Stimulated activated CD8-positive, alpha-beta memory T cell treated with anti-CD3 and anti-CD28 coated beads, Interleukin-7, amount 100 ng/mL, for 48 hours (primary cell): ENCODE measurements at regions not wholly inside any gene's neighbourhood (a gene's known extent, or its start where the extent isn't known, plus 50 kb on each side); places are given as distances from the start of the nearest gene placed in this dataset.

Experiments used
- DNase-seq, 2 donors: peaks; one replicate each; pipeline ENCODE4 v3.0.0-alpha.2; 2020; ENCODE audit warnings: low read depth in 1 of 2; ENCODE audit errors: extremely low read depth in 1 of 2

DNA sequence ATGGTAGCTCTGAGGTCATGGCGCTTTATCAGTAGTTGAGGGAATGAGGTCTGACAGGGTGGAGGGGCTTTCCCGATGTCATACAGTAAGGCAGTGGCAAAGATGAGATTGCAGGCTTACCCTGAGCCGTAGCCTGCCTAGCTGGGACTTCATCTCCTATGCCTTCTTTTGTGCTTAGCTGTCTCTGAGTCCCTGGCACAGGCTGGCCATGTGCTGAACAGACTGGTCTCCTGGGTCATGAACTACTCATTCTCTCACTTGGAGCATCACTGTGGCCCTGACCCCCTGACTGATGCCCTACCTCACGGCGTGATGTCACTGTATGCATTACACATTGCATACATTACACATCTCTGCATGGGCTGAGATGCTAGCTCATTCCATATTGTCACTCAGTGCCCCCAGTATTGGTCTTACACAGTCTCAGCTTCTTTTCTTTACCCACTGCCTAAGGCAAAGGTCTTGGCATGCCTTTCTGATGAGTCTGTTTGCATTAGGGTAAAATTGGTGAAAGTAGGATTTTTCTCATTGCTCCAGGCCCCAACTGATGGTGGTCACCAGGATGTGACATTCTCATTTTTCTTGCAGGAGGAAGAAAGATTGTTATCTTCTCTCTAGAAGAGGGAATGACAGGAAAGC, 389.4 kb upstream of the CADM1 start:
- DNase-seq, result no peak

DNA sequence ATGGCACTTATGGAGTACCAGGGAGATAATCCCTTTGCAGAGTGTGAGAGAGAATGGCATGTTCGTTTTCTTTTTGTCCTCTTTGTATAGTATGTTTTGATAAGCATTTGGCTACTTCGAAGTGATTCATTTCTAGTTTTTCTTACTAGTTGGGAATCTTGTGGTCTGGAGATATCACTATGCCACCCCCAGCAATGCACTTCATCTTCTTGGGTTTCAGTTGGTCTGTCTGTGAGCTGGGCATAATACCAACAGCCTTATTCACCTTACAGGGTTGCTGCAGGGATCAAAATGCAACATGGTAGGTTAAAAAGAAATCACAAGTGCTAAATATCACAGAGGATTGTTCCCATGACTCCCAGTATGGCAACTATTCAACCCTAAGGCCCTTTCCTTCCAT, 387.8 kb upstream of the CADM1 start:
- no peak for DNase-seq

DNA sequence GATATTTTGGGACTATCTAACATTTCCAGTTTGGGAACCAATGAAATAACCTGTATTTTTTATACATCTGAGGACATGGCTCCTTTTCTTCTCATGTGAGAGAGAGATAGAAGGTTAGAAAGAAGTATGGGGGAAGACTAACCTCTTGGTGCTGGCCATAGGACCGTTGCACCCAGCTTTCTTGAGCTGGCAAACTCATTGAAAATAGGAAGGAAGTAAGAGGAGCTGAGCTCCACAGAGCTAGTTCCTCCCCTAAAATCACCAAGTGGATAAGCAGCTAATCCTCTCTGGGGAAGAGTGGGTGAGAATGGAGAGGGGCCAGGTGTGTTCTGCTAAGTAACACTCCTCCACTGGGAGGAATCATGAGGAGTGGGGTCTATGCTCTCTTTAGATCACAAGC, 387.4 kb upstream of the CADM1 start:
- DNase-seq, result no peak

DNA sequence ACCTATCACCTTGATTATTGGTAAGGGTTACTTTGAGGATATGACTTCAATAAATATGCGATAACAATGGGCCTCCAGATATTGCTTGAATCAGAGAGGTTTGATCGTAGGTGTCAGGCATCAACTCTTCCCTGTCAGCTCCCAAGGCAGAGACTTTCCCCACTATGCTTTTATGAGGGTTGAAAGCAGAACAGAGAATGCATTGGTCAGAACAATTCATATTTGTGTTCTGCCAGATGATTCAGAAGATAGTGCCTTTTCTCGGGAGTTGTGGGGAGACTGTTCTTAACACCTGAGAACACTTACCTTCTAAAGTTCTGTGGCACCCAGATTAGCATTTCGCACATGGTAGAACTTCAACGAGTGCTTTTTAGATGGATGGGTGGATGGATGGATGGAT, 386.3 kb upstream of the CADM1 start:
- no peak for DNase-seq

DNA sequence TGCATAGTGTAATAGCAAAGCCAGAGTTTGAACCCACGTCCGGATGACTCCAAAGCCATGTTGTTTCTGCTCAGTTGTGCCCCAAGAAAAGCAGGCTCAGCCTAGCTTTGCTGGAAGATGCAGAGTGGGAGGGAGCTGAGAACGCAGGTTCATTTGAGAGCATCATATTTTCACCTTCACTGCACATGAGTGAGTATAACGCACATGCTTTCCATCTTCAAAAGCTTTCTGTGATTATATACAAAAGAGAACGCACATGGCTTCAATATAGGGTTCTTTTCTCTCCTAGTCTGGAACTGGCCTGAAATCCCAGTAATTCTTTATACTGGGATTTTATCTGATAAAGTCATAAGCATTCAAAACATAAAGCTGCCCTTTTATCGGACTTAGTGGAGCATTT, 385.5 kb upstream of the CADM1 start:
- no peak for DNase-seq

DNA sequence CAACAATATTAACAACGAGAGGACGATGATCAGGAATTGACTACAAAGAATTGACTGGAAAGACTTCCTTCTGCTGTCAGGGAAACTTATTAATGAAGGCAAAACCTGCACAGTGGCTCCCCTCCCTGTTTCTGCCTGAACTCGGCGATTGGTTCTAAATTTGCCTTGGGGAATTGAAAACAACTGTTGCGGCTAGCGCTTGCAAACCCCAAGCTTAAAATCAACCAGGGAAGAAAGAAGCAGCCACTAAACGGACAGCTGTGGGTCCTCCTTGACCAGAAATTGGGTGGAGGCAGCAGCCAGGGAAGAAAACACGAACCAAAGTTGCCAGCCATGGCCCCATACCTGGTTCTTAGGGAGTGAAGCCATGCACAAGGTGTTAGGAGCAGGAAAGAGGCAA, 383.5 kb upstream of the CADM1 start:
- DNase-seq, result no peak

DNA sequence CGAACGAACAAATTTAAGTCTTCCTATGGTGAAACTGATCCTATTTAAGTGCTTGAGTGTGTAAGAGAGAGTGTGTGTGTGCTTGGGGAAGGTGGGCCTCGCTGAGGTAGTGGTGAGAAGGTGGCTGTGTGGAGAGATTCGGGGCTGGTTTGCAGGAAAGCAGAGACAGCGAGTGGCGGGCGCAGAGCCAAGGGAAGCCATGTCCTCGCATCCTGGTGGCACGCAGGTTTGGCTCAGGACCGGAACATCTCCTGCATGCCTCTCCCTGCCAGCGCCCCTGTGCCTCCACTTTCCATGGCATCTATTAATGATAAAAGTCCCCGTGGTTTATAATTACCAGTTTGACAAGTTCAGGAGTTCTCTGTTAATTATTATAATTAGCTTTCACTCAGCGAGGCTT, 383.1 kb upstream of the CADM1 start:
- no peak for DNase-seq

DNA sequence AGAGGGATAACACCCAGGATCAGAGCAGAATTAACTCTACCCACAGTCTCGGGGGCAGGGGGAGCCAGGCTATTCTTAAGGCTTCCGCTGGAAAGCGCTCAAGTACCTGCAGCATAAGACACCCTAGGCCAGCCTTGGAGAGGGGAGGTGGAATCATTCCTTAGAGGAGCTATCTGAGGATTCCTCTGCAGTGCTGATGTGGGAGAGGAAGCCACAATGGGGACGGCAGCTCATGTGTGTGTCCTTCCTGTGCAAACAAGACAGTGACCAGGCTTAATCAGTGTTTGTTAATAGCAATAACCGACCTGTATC, 382.2 kb upstream of the CADM1 start:
- no peak for DNase-seq

DNA sequence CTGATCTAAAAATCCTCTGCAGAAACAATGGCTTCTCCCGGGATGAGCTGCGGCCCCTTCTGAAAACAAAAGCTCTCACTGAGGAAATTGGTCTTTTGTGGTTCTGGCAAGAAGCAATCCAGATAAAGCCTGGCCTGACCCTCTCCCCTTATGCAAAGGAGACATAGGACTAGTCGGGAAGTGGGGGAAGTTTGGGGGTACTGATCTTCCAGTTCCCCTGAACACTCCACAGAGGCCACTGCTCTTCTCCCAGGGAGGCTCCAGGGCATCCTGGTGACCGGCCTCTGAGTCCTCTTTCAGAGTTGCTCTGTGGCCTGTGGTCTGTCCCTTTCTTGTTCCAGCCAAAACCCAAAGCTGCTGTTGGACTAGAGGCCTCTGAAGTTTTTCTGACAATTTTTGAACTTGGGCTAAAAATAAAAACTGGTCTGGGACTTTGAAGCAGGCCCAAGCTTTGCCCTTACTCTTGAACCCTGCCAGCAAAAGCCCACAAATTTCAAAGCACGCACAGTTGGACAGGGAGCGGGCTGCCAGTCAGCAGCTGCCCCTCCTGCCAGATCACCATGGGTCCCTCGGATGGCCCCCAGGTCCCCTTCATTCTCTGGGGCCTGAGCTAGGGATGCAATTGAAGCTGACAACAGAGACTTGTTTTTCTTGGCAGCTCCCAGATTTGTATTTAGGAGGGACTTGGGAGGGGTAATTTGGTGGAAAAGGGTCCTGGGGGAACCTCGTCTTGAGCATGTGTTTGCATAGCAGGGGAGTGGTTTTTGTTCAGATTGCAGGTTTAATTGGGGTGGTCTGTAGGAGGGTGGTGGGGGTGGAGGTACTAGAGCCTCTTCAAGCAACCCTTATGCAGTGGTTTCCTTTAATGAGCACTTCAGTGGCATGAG, 381.6 kb upstream of the CADM1 start:
- DNase-seq, result no peak

DNA sequence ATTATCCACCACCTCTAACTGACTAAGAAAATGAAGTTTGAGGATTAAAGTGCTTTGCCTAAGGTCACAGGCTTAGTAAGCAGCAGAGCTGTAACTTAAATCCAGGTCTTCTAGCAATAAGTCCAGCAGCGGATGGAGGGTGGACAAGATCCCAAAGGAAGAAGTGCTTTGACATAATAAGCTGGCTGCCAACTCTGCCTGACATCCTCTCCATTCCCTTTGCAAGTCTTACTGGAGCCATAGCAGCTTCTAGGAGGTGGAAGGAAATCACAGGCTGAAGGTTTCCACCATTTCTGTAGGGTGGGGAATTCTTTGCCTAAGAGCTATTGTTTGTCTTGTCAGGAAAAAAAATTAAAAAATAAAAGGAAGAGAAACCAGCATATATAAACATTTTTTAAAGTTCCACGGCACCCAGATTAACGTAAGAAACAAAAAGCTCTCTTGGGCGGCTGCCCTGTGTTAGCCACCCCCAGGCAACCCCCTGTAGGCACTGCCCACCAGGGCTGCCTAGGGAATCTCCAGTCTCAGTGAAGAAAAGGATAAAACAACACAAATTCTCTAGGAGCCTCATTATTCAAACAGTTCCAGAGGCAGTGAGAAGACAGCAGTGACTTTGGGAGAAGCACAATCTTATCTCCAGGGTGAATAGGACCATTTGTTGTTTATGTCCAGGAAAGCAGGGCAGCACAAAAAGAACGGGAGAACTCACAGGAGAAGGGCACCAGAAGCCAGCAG, 380.8 kb upstream of the CADM1 start:
- no peak for DNase-seq

DNA sequence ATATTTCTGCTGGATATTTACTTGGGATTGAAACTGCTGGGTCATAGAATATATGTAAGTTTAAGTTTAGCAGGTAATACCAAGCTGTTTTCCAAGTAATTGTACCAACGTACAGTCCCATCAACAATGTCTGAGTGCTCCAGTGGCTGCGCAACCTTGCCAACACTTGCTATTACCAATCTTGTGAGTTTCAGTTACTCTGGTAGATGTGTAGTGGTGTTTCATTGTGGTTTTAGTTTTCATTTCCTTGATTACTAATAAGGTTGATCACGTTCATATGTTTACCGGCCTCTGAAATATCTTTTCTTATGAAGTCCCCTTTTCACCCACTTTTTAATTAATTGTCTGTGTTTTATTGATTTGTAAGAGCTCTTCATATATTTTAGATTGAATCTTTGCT, 370.6 kb upstream of the CADM1 start:
- DNase-seq, result no peak

DNA sequence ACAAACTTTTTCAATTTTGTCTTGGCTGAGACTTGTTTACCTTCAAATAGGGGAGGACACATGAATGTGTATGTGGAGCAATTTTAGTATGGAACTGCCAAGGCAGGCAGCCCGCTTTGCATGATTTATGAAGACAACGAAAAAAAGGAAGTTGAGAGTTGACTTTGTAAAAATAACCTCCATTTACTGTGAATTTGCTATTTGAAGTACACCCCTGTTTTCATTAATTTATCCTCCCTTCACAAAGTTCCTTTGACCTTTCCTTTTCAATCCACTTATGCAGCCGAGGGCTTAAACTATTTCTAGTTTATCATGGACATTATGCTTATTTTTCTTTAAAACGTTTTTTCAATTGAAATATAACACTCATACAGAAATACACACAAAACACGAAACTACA, 369.6 kb upstream of the CADM1 start:
- no peak for DNase-seq

DNA sequence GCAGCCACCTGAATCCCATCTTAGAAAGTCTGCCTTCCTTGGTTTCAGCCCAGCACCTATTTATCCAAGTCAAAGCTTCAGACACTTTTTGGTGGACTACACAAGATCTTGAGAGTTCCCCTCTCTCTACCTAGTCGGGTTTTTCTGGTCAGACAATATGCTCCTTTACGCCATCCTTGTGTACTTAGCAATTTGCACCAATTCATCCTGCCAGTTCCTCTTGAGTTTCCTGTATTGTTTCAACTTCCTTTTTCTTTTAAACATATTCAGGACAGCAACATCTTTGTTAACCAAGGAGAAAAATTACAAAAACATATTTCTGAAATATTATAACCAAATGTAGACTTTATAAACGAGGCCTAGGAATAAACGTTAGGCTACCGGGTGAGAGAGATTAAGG, 368.2 kb upstream of the CADM1 start:
- DNase-seq, result no peak

DNA sequence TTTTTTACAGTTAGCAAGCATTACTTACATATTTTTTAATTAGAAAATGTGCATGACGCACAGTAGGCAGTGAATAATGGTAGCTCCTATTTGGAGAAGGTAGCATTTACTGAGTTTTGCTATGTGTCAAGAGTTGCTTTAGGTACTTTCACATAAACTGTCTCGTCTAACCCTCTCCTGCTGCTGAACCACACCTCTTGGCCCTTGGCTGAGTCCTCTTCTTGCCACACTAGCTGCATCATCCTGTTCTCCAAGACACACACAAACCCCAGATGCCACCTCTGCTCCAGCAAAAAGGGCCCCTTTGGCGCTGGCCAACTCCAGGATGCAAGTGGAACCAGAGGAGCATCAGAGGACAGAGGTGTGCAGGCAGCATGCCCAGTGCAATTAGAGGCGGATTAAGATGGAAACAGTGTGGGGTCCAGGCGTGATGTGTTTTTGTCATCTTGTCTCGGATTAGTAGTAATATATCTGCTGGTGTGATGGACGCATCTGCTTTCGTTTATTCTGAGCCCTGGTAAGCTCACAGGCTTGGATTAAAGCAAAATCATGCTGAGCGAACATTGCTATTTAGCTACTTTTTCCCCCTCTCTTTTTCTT, 367.0 kb upstream of the CADM1 start:
- no peak for DNase-seq

DNA sequence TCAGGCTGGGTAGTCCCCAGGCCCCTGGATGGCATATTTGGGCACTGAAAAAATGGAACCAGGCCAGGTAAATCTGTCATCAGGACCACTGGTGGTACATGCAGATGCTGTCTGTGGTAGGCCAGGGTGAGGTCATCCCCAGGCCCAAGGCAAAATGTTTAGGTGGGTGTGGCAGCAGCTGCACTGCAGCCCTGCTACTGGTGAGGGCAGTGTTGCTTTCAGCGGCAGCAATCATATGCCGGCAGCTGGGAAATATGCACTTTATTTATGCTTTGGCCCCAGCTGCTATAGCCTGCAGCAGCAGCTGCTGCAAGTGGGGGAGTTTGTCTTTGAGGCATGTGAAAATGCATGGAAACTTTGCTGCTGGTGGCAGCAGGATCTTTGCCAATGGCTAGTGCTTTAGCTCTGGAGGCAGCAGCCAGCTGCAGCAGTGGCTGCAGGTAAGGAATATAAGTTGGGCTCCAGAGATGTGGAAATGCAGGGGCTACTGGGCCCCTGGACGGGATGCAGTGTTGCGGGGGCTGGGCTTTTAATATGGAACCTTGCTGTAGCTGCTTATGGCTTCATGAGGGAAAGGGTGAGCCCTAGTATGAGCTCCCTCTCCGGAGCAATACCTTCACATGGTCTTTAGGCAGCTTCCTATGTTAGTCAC, 365.7 kb upstream of the CADM1 start:
- DNase-seq, result no peak

DNA sequence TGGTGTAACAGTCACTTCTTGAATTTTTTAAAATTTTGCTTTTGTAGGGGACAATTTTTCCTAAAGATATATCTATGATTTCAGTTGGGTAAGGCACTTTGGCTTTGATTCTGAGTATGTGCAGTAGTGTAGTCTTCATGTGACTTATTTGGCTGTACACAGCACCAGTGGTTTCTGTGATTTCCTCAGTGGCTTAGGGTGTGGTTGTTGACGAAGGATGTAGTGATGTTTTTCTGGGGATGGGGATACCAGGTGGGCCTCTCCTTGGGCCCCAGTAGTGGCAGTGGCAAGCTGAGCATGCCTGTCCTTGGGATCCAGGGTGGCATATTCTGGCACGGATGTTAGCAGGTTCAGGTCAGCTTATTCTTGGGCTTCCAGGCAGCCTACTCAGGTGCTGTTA, 364.9 kb upstream of the CADM1 start:
- DNase-seq, result no peak

DNA sequence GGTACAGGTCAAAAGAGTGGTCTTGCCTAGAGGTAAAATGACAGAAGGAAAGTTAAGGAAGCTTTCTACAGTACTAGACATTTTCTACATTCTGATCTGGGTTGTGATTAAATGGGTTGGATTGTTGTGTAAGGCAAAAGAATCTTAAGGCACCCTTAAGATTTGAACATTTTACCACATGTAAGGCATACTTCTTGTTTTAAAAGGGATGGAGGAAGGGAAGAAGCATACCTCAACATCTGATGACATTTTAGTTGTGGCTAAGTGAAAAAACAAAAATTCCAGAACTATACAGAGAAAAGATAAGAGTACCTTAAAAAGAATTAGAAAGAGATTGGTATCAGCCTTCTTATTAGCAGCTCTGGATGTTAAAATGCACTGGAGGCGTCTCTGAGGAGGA, 356.0 kb upstream of the CADM1 start:
- no peak for DNase-seq

DNA sequence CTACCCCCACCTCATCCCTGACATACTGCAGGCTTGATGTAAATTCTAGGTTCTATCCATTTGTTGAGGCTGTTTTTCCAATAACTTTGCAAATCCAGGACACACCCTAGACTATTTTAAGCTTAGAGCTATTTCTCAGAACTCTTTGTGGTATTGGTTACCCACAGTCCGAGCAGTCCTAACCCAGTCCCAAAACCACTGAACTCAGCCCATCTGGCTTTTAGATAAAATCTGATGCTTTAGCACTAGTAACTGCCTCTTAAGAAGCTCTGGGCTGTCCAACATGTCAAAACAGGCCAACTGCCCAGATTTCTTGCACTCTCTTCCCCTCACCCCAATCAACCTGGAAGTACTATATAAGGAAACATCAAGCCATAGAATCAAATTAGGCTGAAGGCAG, 344.4 kb upstream of the CADM1 start:
- no peak for DNase-seq

DNA sequence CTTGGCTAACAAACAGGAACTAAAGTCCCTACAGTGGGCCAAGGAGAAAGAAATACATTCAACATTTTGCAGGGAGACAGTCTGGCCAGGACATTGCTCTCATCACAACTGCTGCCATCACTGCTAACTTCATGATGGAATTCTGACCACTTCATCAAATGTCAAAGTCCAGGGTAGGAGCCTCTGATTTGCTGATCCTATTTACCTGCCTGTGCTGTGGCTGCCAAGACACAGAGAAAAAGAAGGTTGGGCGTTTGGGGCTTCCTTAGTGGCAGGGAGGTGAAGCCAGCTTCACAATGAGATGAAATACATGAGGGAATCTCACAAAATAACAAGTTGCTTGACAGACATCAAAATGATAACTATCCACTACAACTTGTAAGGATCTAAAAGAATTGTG, 343.9 kb upstream of the CADM1 start:
- no peak for DNase-seq

DNA sequence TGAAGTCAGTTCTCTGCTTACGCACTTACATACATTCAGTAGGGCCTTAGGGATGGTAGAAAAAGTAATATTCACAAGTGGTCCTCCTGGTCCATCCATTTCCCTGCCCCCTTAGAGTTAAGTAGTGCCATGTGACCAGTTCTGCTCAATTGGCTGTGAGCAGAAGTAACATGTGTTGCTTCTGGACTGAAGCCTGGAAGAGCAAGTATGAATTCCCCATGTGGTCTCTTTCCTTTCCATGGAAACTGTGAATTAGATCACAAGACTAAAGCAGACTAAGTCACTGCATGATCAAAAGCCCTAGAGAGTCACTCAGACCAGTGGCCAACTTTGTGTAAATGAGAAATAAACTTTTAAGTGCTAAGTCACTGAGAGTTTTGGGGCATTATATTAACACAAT, 341.7 kb upstream of the CADM1 start:
- no peak for DNase-seq

DNA sequence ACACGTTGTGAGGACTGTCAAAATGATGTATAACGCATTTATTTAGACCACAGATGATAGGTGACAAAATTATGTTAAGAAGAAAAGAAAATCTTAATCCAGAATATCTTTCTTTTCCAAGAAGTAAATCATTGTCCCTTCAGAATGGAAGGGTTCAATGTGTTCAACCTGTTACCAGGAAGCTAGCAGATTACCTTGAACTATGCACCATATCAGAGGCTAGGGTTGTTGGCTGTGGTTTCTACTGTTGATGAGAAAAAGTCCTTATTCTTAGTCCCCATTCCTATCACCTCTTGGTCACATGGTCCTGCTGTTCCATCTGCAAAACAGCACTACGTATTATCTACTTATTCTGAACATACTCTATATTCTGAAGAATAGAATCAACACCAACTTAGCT, 339.5 kb upstream of the CADM1 start:
- DNase-seq, result no peak
